ENCODE measurements at regions not wholly inside any gene's neighbourhood (a gene's known extent, or its start where the extent isn't known, plus 50 kb on each side); places are given as distances from the start of the nearest gene placed in this dataset.

DNA sequence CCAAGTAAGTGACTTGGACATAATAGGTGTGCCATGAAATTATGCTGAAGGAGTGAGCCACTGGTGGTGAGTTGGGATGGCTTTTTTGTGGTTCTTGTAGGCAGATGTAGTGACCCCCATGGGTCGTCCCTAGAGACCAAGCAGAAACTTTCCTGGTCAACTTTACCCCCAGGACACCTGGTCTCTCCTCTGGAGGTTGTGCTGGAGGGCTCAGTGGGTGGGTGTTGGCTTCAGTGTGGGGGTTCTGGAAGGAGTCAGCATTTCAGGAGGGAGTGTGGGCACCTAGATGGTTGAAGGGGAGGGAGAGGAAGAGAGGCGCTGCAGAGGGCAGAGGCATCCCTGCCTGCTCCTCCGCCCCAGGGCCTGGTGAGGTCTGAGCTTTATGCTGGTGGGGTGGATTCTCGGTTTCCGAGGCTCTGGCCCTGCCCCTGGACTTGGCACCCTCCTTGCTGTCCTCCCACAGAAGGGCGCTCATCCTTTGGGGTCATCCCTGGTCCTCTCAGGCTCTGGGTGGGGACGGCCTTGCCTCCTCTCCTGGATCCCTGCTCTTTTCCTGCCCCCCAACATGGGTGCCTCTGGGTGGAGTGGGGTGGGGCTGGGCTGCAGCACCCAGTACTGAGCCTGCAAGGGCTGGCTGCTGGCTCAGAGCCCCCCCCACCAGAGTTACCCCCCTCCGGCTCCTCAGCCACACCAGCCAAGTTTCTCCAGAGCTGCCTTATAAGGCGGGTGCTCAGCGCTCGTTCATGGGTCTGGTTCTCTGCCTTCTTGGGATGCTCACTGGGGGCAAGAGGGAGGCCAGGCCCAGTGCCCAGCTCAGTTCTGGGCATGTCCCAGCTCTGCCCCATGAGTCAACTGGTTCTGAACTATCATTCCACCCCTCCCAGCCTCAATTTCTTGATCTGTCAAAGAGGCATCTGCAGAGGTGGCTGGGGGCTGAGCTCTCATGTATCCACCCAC, 266.8 kb downstream of the SEC14L1 start:
- TF ChIP-seq, protein P1, sequence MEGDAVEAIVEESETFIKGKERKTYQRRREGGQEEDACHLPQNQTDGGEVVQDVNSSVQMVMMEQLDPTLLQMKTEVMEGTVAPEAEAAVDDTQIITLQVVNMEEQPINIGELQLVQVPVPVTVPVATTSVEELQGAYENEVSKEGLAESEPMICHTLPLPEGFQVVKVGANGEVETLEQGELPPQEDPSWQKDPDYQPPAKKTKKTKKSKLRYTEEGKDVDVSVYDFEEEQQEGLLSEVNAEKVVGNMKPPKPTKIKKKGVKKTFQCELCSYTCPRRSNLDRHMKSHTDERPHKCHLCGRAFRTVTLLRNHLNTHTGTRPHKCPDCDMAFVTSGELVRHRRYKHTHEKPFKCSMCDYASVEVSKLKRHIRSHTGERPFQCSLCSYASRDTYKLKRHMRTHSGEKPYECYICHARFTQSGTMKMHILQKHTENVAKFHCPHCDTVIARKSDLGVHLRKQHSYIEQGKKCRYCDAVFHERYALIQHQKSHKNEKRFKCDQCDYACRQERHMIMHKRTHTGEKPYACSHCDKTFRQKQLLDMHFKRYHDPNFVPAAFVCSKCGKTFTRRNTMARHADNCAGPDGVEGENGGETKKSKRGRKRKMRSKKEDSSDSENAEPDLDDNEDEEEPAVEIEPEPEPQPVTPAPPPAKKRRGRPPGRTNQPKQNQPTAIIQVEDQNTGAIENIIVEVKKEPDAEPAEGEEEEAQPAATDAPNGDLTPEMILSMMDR (IDR thresholded peaks at IDR 0.05 in 2 of 3, conservative IDR thresholded peaks at IDR 0.05 in 1 of 3; ENCODE audit: insufficient read depth in 2 of 3, low read depth in 1 of 3, low read length in 3 of 3): no peak
- TF ChIP-seq SNRNP70 (optimal IDR thresholded peaks at IDR 0.05; ENCODE audit: low read depth, low read length): no peak
- TF ChIP-seq NR3C1 (CRISPR knock-in tag; IDR thresholded peaks at IDR 0.05): no peak
- TF ChIP-seq, protein P2, sequence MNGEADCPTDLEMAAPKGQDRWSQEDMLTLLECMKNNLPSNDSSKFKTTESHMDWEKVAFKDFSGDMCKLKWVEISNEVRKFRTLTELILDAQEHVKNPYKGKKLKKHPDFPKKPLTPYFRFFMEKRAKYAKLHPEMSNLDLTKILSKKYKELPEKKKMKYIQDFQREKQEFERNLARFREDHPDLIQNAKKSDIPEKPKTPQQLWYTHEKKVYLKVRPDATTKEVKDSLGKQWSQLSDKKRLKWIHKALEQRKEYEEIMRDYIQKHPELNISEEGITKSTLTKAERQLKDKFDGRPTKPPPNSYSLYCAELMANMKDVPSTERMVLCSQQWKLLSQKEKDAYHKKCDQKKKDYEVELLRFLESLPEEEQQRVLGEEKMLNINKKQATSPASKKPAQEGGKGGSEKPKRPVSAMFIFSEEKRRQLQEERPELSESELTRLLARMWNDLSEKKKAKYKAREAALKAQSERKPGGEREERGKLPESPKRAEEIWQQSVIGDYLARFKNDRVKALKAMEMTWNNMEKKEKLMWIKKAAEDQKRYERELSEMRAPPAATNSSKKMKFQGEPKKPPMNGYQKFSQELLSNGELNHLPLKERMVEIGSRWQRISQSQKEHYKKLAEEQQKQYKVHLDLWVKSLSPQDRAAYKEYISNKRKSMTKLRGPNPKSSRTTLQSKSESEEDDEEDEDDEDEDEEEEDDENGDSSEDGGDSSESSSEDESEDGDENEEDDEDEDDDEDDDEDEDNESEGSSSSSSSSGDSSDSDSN (IDR thresholded peaks at IDR 0.05; ENCODE audit: borderline replicate concordance in 1 of 2, low read depth in 2 of 2, low read length in 2 of 2): no peak
- TF ChIP-seq GABPB1 (CRISPR knock-in tag; IDR thresholded peaks at IDR 0.05): no peak
- no peak for TF ChIP-seq CREB1 (IDR thresholded peaks at IDR 0.05)
- no peak for TF ChIP-seq CREB1 (CRISPR knock-in tag; IDR thresholded peaks at IDR 0.05)
- no peak for TF ChIP-seq POLR3A (IDR thresholded peaks at IDR 0.05; ENCODE audit: borderline replicate concordance, extremely low read depth, insufficient read depth, insufficient read length)
- TF ChIP-seq ZNF274 (IDR thresholded peaks at IDR 0.05; ENCODE audit: borderline replicate concordance, low read depth, low read length): no peak
- TF ChIP-seq MCM2 (IDR thresholded peaks at IDR 0.05; ENCODE audit: low read depth): no peak
- TF ChIP-seq POLR2AphosphoS2 (IDR thresholded peaks at IDR 0.05; ENCODE audit: low read length): no peak
- TF ChIP-seq GTF2F1 (IDR thresholded peaks at IDR 0.05; ENCODE audit: low read depth, low read length): no peak
- TF ChIP-seq NFIC (IDR thresholded peaks at IDR 0.05): no peak
